ENCODE measurements at regions not wholly inside any gene's neighbourhood (a gene's known extent, or its start where the extent isn't known, plus 50 kb on each side); places are given as distances from the start of the nearest gene placed in this dataset.

GRCh38 chr15:100765467-100766241, 114.0 kb upstream of the ALDH1A3 start:
- no peak overlapping the region for H3K27ac ChIP-seq
- DNase-seq (peak in 1 of 2 donors; percentile 25), ATAC-seq (no peak)
- no peaks in the 10 kb centered on the region for H3K9me3 ChIP-seq
- intact Hi-C loops (cut with DNase I): loop anchor here in 1 of 2 donors (10.0 kb wide), 1 partner anchor 59 kb away; no protein-coding TSS in a partner anchor
- no peak overlapping the region for H3K4me3 ChIP-seq
- H3K4me1 ChIP-seq: no peaks in the 10 kb centered on the region
- 54 to 61% (median 56%) methylated on average over 20 to 24 of the region's 24 CpGs for WGBS, 3 donors
- peaks cover 0 to 4% (median 0%) of the 10 kb centered on the region in 3 donors for H3K27me3 ChIP-seq (ENCODE audit: insufficient read depth in 3 of 3, low read length in 2 of 3)
- TF ChIP-seq, protein P1, sequence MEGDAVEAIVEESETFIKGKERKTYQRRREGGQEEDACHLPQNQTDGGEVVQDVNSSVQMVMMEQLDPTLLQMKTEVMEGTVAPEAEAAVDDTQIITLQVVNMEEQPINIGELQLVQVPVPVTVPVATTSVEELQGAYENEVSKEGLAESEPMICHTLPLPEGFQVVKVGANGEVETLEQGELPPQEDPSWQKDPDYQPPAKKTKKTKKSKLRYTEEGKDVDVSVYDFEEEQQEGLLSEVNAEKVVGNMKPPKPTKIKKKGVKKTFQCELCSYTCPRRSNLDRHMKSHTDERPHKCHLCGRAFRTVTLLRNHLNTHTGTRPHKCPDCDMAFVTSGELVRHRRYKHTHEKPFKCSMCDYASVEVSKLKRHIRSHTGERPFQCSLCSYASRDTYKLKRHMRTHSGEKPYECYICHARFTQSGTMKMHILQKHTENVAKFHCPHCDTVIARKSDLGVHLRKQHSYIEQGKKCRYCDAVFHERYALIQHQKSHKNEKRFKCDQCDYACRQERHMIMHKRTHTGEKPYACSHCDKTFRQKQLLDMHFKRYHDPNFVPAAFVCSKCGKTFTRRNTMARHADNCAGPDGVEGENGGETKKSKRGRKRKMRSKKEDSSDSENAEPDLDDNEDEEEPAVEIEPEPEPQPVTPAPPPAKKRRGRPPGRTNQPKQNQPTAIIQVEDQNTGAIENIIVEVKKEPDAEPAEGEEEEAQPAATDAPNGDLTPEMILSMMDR (IDR thresholded peaks at IDR 0.05): no peak
- H3K36me3 ChIP-seq (ENCODE audit: insufficient read depth in 1 of 2, low read depth in 1 of 2): no peaks in the 10 kb centered on the region

GRCh38 chr15:100766243-100767000, 113.2 kb upstream of the ALDH1A3 start:
- Histone ChIP-seq H3K9me3 (no peaks in the 10 kb centered on the region), H3K4me3 (no peak overlapping the region), H3K4me1 (no peaks in the 10 kb centered on the region), H3K36me3 (ENCODE audit: insufficient read depth in 1 of 2, low read depth in 1 of 2) (no peaks in the 10 kb centered on the region), H3K27me3 (ENCODE audit: insufficient read depth in 3 of 3, low read length in 2 of 3) (peaks cover 0 to 3% (median 0%) of the 10 kb centered on the region in 3 donors), H3K27ac (no peak overlapping the region)
- WGBS, 3 donors: 36 to 44% (median 40%) methylated on average over 13 of the region's 13 CpGs
- no peak for ATAC-seq
- peak in 1 of 2 donors; percentile 41 for DNase-seq
- TF ChIP-seq, protein P1 (IDR thresholded peaks at IDR 0.05): no peak
- intact Hi-C loops (cut with DNase I): loop anchor here in 1 of 2 donors (10.0 kb wide), 1 partner anchor 58 kb away; no protein-coding TSS in a partner anchor

- Histone ChIP-seq H3K4me1 (no peaks in the 10 kb centered on the region), H3K27me3 (ENCODE audit: insufficient read depth in 3 of 3, low read length in 2 of 3) (peaks cover 0 to 3% (median 0%) of the 10 kb centered on the region in 3 donors), H3K4me3 (no peak overlapping the region), H3K36me3 (ENCODE audit: insufficient read depth in 1 of 2, low read depth in 1 of 2) (no peaks in the 10 kb centered on the region), H3K27ac (no peak overlapping the region), H3K9me3 (no peaks in the 10 kb centered on the region)
- ATAC-seq: no peak
- DNase-seq: peak in 1 of 2 donors; percentile 24
- 92 to 95% (median 93%) methylated on average over 14 of the region's 14 CpGs for WGBS, 3 donors
- TF ChIP-seq, protein P1 (IDR thresholded peaks at IDR 0.05): no peak
- intact Hi-C loops (cut with DNase I): loop anchor here in 1 of 2 donors (10.0 kb wide), 1 partner anchor 58 kb away; no protein-coding TSS in a partner anchor
Observed at GRCh38 chr15:100767001-100767825, 112.4 kb upstream of the ALDH1A3 start.

- Histone ChIP-seq H3K9me3 (no peaks in the 10 kb centered on the region), H3K27me3 (ENCODE audit: insufficient read depth in 3 of 3, low read length in 2 of 3) (peaks cover 0 to 3% (median 0%) of the 10 kb centered on the region in 3 donors), H3K4me3 (no peak overlapping the region), H3K27ac (no peak overlapping the region), H3K4me1 (no peaks in the 10 kb centered on the region), H3K36me3 (ENCODE audit: insufficient read depth in 1 of 2, low read depth in 1 of 2) (no peaks in the 10 kb centered on the region)
- DNase-seq (no peak), ATAC-seq (no peak)
- intact Hi-C loops (cut with DNase I): loop anchor here in 1 of 2 donors (10.0 kb wide), 1 partner anchor 56 kb away; no protein-coding TSS in a partner anchor
- TF ChIP-seq, protein P1 (IDR thresholded peaks at IDR 0.05): no peak
- WGBS, 3 donors: 94 to 97% (median 95%) methylated on average over 9 of the region's 9 CpGs
Observed at GRCh38 chr15:100768501-100768931, 111.1 kb upstream of the ALDH1A3 start.
